Stromal cell of bone marrow (primary cell): ENCODE measurements at regions not wholly inside any gene's neighbourhood (a gene's known extent, or its start where the extent isn't known, plus 50 kb on each side); places are given as distances from the start of the nearest gene placed in this dataset.

Experiments used
- DNase-seq: peaks from one replicate; pipeline ENCODE4 v3.0.0-alpha.2; 2012; ENCODE audit warnings: low read depth

DNA sequence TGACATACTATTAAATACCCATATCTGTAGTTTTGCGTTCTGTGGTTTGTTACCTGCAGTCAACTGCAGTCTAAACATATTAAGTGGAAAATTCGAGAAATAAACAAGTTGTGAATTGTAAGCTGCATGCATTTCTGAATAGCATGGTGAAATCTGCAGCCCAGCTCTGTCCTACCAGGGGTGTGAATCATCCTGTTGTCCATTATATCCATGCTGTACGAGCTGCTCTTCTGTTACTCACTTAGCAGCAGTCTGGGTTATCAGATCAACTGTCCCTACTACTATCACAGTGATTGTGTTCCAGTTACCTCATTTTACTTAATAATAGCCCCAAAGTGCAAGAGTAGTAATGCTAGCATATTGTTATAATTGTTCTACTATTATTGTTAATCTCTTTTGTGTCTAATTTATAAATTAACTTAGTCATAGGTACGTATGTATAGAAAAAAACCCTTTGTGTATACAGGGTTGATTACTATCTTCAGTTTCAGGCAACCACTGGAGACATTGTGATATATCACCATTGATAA, 173.7 kb upstream of the FAT4 start:
- no peak for DNase-seq

DNA sequence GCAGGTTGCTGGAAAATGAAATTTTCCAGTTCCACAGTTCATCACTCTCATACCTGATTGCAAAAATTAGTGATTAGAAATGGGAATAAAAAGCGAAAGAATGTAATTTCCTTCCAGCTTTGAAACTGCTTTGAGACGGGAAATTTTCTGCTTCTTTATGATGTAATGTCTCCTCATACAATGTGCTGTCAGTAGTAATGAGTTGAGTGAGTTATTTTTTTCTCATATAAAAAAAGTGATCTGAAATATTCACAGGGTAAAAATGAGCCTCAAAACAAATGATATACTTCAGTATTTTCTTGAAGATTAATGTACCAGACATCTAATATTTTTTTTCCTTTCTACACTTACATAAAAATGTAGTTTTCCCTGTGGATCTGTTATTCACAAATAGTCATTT, 179.1 kb upstream of the FAT4 start:
- no peak for DNase-seq

DNA sequence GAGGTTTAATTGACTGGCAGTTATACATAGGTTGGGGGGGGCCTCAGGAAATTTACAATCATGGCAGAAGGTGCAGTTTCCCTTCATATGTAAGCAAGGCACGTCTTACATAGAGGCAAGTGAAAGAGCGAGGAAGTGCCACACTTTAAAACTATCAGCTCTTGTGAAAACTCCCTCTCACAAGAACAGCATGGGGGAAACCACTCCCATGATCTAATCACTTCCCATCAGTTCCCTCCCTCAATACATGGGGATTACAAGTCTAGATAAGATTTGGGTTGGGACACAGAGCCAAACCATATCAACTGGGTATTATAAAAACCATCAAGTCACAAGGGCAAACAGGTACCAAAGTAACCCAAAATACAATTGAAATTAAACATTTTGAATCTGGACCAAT, 182.0 kb upstream of the FAT4 start:
- DNase-seq: no peak

DNA sequence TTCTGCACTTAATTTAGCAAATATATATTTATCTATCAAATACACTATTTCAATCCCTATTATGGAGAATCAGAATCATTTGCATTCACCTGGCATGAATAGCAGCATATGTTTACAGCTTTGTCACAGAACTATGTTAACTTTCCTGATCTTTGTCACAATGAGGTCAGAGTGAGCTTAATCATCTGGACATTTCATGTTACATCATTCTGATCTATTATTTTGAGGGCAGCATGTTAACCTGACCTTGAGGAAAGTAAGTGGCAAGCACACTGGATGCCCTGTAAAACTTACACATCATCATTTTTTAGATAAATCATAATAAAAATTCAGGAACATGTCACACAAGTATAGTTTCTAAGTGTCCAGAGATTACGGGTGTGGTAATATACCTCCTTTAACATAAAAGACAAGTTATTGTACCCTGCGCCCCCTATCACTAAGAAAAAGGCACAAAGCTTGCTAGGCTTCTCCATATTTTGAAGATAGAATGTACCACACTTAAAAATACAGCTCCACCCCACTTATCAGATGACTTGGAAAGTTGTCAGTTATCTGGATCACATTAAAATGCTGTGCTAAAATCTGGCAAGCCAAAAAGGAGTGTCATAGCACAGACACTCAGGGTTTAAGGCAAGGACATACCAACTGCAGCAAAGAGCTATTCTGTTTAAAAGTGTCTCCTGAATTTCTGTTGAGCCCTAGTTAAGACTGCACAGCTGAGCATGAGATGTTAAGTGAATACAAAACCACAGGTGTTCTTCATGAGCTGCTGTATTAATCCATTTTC, 182.7 kb upstream of the FAT4 start:
- peak; percentile 24 for DNase-seq

DNA sequence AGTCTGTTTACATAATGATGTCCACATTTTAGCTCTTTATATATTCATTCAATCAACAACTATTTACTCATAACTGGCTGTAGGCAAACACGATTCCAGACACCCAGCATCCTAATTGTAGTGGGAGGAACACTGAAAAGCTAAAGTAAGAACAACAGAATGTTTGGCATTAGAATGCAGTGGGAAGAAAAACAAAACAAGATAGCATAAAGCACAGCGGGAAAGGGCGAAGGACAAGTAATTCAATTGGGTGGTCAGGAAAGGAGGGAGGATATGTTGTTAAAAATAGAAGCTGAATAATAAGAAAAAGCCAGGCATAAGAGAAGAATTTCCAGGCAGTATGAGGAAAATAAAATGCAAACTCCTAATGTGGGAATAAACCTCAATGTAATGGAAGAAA, 189.5 kb upstream of the FAT4 start:
- no peak for DNase-seq

DNA sequence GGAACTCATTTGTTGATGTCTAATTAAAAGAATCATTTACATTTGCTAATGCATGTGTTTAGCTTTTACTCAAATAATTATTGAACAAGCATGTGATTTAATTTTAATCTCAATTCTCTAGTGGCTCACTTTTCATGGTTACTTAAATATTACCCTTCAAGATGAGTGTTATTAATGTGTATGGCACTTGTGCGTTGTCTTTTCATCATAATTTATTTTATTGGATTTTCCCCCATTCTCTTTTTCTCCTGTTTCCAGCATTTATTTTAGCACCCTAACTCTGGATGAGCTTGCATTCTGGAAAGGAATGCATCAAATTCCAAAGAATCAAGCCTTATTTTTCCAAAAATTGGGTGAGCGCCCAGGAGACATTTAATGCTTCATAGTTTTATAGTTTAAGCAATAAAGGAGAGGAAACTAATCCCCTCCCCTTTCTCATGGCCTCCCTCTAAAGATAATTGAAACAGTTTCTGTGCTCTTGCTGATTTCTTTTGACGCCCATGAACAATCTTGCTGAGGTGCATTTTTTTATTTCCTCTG, 191.1 kb upstream of the FAT4 start:
- DNase-seq: no peak

DNA sequence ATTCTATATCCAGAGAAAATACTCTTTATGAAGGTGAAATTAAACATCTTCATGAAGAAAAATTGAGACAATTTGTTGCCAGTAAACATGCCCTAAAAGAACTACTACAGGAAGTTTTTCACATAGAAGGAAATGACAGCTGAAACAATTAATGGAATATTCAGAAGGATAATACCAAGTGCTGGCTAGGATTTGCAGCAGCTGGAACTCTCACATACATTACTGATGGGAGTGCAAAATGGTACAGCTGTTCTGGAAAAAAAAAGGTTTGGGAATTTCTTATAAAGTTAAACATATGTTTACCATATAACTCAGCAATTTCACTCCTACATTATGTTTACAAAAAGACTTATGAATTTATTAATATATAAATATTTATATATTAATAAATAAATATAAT, 193.2 kb upstream of the FAT4 start:
- no peak for DNase-seq

DNA sequence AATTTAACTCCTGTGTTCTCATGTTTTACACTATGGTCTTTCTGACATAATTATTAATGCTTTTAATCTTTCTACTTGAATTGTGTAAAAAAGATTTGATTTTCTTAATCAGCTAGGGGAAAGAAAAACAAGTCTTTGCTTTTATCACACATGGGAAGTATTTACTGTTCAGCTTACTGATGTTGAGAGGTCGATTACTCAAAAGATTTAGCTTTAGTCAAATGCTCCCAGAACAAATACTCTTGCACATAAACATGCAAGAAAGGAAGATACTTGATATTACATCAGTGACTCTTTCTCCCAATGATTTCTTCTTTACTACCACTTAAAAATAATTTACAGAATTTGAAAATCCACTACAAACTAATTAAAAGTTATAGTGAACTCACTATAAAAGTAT, 198.3 kb upstream of the FAT4 start:
- no peak for DNase-seq

DNA sequence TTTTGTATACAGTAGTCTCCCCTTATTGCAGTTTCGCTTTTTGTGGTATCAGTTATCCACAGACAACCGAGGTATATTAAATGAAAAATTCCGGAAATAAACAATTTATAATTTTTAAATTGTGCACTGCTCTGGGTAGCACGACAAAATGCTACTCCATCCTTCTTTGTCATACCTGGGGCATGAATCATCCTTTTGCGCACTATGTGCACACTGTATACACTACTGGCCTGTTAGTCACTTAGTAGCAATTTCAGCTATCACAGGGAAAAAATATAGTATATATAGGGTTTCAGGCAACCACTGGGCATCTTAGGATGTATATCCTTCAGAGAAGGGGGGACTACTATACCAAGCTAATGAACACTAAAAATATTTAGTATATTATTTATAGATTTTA, 198.8 kb upstream of the FAT4 start:
- DNase-seq: no peak

DNA sequence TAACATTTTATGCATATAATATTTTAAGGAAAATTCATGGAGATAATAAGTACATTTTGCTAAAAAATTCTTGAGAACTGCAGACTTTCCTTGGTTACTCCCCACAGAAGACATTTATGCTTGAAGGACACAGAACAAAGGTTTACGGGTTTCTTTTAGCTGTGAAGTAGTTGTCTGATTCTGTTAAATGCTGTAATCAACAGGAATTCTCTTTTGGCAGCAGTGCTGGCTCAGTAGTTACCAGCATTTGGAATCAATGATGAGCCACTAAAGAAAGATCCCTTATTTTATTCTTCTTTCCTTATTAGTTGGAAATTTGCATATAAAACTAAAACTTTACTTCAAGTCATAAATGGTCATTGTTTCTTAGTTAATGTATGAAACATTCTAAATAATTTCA, 199.3 kb upstream of the FAT4 start:
- no peak for DNase-seq

DNA sequence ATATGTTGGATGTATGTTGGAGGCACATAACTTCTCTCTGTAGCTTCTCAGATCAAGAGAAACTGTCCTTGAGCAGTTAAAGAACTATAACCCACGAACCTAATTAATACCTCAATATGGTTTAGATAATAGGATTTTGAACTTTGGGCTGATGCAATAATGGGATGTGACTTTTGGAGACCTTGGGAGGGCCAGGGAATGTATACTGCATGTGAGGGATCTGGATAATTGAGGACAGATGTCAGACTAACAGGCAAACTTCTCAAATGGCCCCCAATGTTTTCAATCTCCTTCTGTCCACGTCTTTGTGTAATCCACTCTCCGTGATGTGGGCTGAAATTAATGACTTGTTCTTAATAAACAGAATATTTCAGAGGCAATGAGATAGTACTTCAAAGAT, 202.2 kb upstream of the FAT4 start:
- no peak for DNase-seq

DNA sequence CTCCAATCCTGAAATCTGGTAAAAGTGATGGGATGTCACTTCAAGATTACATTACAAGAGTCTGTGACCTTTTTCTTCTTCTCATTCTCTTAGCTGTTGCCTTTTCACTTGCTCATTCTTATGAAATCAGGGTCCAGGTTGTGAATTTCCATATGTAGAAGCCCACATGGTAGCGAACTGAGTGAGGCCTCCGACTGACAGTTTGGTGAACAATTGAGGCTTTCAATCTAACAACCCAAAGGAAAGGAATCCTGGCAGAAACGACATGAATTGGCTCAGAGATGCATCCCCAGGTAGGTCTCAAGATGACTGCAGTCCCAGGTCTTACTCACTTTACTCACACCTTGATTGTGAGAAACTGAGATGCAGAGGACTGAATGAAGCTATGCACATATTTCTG, 203.4 kb upstream of the FAT4 start:
- DNase-seq: no peak

DNA sequence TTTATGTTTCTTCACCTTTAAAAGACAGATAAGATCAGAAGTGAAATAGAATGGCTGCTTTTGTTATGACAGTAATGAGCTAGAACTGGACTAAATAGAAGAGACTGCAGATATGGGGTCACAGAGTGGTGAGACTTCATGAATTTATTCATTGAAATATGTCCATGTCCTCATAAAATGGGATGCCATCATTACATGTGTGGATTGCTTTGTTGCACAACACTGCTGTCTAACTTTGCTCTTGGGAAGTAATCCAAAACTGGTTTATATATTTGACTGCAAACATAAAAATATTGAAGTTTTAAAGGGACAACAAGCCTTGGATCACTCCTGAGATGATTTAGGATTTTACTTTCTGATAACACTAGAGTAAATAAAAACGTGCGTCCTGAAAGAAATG, 209.2 kb upstream of the FAT4 start:
- no peak for DNase-seq

DNA sequence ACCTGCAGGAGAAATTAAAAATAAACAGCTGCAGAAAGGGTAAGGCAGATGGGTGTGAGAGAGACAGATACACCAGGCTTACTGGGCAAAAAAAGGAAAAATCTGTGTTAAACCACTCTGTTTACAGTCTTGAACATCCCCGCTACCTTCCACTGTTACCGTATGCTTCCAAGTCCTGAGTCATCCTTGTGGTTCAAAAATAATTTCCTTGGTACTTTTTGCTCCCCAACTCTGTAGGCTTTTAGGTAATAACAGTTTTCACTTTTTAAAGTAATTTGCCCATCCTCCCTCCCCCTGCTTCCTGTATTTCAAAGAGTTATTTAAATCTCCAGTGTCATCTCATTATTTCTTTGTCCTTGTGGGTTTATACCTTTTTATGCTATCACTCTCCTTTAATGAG, 210.1 kb upstream of the FAT4 start:
- no peak for DNase-seq

DNA sequence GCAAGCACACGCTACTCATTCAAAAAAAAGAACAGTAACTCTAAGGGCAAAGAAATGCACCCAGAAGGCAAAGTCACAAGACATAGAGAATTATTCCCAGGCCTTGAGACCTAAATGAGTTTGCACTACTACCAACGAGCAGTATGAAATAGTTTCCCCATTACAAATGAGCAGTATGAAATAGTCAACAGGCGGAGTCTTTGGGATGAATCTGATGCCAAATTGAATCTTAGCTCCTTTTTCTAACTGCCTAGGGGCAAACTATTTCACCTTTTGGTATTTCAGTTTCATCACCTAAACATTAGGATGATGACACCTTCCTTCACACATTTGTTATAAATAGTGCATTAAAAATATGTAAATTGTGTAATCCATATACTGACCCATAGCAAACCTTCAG, 213.0 kb upstream of the FAT4 start:
- DNase-seq: no peak

DNA sequence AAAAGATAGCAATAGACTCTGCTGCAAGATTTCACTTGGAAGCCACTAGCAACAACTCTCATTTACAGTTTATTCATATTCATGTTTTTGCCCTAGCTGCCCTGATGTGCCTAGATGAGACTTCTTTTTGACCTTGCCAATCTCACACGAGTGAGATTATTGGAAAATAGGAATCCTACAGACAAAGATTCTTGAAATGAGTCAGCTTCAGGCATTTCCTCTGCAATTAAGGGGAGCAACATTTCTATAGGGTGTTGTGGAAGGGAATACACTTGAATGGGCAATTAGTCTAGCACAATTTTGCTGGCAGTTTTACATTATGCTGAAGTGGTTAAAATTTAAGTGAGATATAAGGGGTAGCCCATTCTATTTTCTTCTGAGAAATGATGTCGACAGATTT, 217.0 kb upstream of the FAT4 start:
- no peak for DNase-seq

DNA sequence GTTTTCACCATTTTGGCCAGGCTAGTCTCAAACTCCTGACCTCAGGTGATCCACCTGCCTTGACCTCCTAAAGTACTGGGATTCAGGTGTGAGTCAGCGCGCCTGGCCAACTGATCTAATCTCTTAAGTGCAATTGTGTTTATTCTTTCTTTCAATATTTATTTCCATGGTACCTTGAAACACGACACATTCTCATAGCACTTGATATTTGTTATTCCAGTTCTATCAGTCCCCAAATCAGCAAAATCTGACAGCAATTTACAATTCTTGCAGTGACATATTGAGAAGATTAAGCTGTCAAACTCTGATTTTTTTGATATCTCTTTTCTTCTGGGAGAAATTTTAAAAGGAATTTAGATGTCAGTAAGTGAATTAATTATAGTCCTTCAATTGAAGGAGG, 218.1 kb upstream of the FAT4 start:
- no peak for DNase-seq

DNA sequence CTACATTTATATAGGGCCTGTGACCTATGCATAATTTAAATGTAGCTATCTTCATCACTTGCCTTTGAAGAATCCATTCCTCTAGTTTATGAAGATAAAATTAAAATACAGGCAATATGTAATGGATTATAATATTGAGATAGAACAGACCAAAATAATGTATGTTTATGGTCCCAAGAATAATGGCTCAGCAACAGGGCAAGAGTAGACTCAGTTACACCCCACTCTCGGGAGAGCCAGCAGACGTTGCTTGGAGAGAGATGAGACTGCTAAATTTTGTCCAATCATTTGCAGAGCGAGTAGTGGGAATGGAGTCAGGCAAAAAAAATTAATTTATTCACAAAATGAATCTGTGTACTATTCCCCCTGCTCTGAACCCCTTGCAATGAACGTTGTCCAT, 223.2 kb upstream of the FAT4 start:
- DNase-seq: no peak

DNA sequence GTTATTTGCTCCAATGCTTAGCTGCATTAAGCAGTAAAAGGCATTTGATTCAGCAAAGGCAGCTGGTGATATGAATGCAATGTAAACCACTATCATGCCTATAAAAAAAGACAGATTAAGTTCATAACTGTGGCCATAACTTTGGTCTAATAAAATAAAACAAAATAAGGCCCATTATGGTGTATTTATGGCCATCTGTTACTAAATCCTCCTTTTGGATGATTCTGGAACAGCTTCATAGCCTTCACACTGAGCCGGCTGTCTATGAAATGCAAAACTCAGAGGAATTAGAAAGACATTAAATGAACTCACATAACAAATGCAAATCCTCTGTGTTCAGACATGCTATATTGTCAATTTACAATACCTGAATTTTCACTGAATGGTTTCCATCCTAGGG, 223.7 kb upstream of the FAT4 start:
- DNase-seq: no peak

DNA sequence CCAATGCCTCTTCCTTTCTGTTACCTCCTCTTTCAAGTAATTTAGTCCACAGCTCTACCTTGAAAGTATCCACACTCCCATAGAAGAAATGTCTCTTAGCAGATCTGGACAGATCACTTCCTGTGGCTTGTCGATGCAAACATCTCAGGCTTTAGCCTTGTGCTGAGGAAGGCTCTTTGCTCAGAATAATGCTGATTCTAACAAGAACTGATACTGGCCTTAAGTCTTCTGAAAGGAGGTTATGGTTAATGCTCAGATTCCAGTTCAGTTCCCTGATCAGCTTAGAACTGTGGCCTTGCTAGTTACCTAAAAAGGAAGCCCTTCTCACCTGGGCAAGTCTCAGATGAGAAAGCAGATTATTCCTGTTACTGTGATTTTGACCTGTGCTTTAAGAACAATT, 230.1 kb upstream of the FAT4 start:
- DNase-seq: no peak

DNA sequence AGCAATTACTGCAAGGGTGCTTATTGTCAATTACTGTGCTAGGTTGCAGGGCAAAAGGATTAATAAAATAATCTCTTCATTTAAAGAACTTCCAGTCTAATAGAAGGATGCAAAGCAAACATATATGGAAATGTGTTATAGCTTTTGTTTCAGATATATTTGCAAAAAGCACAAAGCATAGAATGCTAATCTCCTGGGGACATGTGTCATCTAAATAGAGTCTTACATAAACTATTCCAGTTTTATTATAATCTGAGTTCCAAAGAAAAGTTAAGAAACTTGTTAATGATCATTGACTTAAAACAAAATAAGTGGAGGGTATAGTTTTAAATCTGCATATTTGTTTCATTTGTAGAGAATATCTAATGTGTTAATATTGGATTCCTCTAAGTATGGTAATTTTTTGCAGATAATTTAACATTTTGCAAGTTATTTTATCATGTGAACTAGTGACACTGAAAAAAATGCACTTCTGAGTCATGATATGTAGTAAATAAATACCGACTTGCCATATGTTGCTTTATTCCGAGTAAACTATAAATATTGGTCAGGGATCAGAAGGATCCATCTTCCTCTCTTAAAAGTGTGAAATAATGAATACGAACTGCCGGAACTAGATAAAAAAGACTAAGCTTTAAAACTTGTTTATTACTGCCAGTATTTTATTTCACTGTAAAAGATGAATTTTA, 231.9 kb upstream of the FAT4 start:
- no peak for DNase-seq

DNA sequence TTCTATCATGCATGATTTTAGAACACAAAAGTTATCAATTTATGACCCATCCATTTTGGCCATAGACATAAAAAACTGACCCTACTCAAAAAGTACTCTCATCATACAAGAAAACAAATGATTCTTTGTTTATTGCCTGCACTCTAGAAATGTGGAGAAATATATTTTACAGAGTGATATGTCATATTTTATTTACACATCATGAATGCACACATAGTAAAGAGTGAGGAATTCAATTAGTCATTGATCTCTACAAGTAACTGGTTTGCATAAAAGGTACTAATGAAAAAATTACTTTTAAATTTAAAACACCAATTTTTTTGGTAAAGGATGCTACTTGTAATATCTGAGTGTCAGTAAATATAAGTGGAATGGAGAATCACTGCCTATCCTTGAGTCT, 242.5 kb upstream of the FAT4 start:
- no peak for DNase-seq

DNA sequence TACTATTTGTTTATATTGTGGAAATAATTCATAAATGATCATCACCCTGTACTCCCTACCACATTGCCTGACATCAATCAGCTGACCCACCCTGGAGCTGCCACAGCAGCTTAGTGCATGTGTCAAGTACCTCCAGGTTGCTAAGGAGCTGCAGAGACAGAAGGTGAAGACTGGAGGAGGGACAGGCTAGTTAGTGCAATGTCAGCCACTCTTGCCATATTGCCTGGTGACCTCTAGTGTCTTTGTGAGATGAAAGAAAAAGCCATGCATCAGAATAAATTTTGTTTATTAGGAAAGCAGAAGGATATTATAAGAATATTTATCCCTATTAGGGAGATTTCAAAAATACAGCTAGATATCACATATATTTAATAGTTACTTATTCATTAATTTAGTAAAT, 243.9 kb upstream of the FAT4 start:
- no peak for DNase-seq
